ENCODE measurements at regions not wholly inside any gene's neighbourhood (a gene's known extent, or its start where the extent isn't known, plus 50 kb on each side); places are given as distances from the start of the nearest gene placed in this dataset.

DNA sequence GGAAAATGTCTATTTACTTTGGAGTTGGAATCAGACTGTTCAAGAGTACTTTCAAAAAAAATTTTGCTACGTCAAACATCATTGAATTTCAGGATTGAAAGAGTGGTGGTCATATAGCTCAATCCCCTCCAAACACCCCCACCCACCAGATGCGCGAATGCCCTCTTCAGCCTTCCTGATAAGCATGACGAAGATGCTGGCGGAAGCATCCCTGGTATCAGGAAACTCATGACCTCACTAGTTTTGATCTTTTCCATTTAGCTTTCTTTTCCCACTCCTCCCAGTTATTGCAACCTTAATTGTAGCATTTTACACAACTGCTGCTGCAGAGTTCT, 104.4 kb downstream of the LEPR start:
- TF ChIP-seq, protein P1, sequence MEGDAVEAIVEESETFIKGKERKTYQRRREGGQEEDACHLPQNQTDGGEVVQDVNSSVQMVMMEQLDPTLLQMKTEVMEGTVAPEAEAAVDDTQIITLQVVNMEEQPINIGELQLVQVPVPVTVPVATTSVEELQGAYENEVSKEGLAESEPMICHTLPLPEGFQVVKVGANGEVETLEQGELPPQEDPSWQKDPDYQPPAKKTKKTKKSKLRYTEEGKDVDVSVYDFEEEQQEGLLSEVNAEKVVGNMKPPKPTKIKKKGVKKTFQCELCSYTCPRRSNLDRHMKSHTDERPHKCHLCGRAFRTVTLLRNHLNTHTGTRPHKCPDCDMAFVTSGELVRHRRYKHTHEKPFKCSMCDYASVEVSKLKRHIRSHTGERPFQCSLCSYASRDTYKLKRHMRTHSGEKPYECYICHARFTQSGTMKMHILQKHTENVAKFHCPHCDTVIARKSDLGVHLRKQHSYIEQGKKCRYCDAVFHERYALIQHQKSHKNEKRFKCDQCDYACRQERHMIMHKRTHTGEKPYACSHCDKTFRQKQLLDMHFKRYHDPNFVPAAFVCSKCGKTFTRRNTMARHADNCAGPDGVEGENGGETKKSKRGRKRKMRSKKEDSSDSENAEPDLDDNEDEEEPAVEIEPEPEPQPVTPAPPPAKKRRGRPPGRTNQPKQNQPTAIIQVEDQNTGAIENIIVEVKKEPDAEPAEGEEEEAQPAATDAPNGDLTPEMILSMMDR (IDR thresholded peaks at IDR 0.05; ENCODE audit: poor library complexity), result no peak
- TF ChIP-seq EZH2 (IDR thresholded peaks at IDR 0.05; ENCODE audit: borderline replicate concordance) (no peak), EZH2phosphoT487 (IDR thresholded peaks at IDR 0.05; ENCODE audit: low read depth, severe bottlenecking, unreplicated experiment) (no peak)

All from hepatocyte (in vitro differentiated cells).